ENCODE measurements at regions not wholly inside any gene's neighbourhood (a gene's known extent, or its start where the extent isn't known, plus 50 kb on each side); places are given as distances from the start of the nearest gene placed in this dataset.

GRCh38 chr13:47837906-47838305, 163.2 kb downstream of the SUCLA2 start:
- TF ChIP-seq POLR2A (IDR thresholded peaks at IDR 0.05), result no peak
- TF ChIP-seq, protein P1, sequence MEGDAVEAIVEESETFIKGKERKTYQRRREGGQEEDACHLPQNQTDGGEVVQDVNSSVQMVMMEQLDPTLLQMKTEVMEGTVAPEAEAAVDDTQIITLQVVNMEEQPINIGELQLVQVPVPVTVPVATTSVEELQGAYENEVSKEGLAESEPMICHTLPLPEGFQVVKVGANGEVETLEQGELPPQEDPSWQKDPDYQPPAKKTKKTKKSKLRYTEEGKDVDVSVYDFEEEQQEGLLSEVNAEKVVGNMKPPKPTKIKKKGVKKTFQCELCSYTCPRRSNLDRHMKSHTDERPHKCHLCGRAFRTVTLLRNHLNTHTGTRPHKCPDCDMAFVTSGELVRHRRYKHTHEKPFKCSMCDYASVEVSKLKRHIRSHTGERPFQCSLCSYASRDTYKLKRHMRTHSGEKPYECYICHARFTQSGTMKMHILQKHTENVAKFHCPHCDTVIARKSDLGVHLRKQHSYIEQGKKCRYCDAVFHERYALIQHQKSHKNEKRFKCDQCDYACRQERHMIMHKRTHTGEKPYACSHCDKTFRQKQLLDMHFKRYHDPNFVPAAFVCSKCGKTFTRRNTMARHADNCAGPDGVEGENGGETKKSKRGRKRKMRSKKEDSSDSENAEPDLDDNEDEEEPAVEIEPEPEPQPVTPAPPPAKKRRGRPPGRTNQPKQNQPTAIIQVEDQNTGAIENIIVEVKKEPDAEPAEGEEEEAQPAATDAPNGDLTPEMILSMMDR (IDR thresholded peaks at IDR 0.05), result no peak

Data from adrenal gland (tissue), 5 donors.